ENCODE measurements at regions not wholly inside any gene's neighbourhood (a gene's known extent, or its start where the extent isn't known, plus 50 kb on each side); places are given as distances from the start of the nearest gene placed in this dataset.

DNA sequence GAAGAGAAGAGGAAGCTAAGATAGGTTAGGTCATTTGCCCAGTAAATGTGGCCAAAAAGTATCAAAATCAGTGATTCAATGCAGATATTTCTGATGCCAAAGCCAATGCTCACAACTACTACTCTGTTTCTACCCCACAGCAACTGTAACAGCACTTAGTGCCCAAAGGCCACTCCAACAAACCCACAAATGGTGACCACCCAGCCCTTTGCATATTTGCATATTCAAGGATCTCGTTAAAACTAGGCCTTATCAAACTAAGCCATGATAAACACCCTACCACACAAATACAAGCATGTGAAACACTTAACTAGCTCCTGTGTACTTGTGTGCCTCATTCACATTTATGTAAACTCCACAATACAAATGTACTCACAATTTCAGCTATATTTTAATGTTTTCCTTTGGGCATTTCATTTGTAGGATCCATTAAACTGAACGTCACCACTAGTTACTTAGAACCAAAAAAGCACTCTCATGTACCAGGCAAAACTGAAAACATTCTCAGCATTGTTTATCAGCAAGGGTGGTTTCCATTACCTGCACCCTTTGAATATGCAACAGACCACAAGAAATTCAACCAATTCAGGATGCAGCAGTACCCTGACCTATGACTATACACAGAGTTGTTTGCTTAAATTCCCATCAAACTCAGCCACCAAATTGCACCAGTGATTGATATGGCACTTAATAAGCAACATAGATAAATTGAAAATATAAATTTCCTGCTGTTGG, 111.2 kb upstream of the STT3B start:
- H3K4me3 ChIP-seq (ENCODE audit: low read length), result no peak overlapping the region
- no peak overlapping the region for H2AFZ ChIP-seq (ENCODE audit: low read depth, low read length)
- H3K27me3 ChIP-seq (ENCODE audit: insufficient read depth, low read length), result no peaks in the 10 kb centered on the region
- H3K4me1 ChIP-seq (ENCODE audit: insufficient read depth, low read length), result peaks cover 11% of the 10 kb centered on the region
- H3K36me3 ChIP-seq (ENCODE audit: insufficient read depth, low read length), result no peaks in the 10 kb centered on the region
- H3K9me3 ChIP-seq (ENCODE audit: low read length), result no peaks in the 10 kb centered on the region

DNA sequence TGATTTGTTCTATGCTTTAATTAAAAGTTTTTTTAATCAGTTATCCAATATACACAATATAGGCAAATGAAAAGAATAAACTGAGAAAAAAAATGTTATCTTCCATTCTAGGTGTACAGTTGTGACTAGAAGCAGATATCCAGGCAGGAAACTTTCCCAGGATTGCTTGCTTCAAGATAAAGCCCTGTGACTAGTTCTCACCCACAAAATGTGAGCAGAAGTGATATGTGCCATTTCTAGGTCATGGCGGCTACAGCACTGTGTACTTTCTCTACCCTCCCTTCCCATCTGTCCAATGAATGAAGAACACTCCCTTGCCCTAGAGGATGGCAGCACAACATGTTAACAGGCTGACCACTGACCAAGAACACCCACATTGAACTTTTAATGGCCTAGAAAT, 110.5 kb upstream of the STT3B start:
- H2AFZ ChIP-seq (ENCODE audit: low read depth, low read length), result no peak overlapping the region
- H3K9me3 ChIP-seq (ENCODE audit: low read length), result no peaks in the 10 kb centered on the region
- no peaks in the 10 kb centered on the region for H3K36me3 ChIP-seq (ENCODE audit: insufficient read depth, low read length)
- H3K4me3 ChIP-seq (ENCODE audit: low read length), result no peak overlapping the region
- no peaks in the 10 kb centered on the region for H3K27me3 ChIP-seq (ENCODE audit: insufficient read depth, low read length)
- H3K4me1 ChIP-seq (ENCODE audit: insufficient read depth, low read length), result peaks cover 4% of the 10 kb centered on the region

DNA sequence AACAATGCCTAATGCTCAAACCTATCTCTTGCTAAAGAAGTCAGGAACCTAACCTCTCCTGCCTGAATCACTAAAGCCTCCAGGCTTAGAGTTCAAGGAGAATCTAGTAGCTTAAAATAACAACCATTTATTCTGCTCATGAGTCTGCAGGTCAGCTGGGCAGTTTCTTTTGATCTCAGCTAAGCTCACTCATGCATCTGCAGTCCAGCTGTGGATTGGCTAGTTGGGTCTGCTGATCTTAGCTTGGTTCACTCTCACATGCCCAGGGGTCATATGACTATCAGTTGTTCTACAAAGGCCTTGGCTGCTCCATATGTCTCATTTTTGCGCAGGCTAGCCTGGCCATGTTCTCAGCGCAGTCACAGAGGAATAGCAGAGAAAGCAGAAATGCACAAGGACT, 109.2 kb upstream of the STT3B start:
- Histone ChIP-seq H2AFZ (ENCODE audit: low read depth, low read length) (no peak overlapping the region), H3K9me3 (ENCODE audit: low read length) (no peaks in the 10 kb centered on the region), H3K27me3 (ENCODE audit: insufficient read depth, low read length) (no peaks in the 10 kb centered on the region)

DNA sequence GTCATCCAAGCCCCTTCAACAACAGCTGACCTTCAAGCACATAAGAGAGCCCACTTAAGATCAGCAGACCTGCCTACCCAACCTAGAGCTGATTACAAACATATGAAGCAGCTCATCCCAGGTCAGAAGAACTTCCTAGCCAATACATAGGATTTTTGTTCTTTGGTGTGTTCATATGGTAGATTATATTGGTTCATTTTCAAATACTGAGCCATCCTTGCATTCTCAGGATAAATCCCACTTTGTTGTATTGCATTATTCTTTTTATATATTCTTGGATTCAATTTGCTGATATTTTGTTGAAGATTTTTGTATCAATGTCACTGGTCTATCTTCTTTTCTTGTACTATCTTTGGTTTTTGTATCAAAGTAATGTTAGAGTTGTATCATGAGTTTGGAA, 107.3 kb upstream of the STT3B start:
- Histone ChIP-seq H3K9me3 (ENCODE audit: low read length) (no peaks in the 10 kb centered on the region), H3K27me3 (ENCODE audit: insufficient read depth, low read length) (no peaks in the 10 kb centered on the region), H3K4me3 (ENCODE audit: low read length) (no peak overlapping the region), H3K36me3 (ENCODE audit: insufficient read depth, low read length) (no peaks in the 10 kb centered on the region), H3K4me1 (ENCODE audit: insufficient read depth, low read length) (no peaks in the 10 kb centered on the region), H2AFZ (ENCODE audit: low read depth, low read length) (no peak overlapping the region)

More for the DNA sequence above, 109.2 kb upstream of the STT3B start:
- no peaks in the 10 kb centered on the region for H3K4me1 ChIP-seq (ENCODE audit: insufficient read depth, low read length)
- no peaks in the 10 kb centered on the region for H3K36me3 ChIP-seq (ENCODE audit: insufficient read depth, low read length)
- no peak overlapping the region for H3K4me3 ChIP-seq (ENCODE audit: low read length)

DNA sequence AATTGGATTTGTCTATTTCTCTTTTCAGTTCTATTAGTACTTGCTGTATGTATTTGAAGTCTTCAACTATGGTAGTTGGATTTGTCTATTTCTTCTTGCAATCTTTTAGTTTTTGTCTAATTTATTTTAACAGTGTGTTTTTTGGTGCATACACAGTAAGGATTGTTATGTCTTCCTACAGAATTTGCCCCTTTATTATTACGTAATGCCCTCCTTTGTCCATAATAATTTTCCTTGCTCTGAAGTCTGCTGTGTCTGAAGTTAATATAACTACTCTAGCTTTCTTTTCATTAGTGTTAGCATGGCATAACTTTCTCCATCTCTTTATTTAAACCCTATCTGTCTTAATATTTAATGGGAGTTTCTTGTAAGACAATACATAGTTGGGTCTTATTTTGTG, 105.1 kb upstream of the STT3B start:
- Histone ChIP-seq H3K27me3 (ENCODE audit: insufficient read depth, low read length) (no peaks in the 10 kb centered on the region), H3K9me3 (ENCODE audit: low read length) (no peaks in the 10 kb centered on the region), H3K36me3 (ENCODE audit: insufficient read depth, low read length) (no peaks in the 10 kb centered on the region), H3K4me3 (ENCODE audit: low read length) (no peak overlapping the region), H2AFZ (ENCODE audit: low read depth, low read length) (no peak overlapping the region), H3K4me1 (ENCODE audit: insufficient read depth, low read length) (no peaks in the 10 kb centered on the region)

DNA sequence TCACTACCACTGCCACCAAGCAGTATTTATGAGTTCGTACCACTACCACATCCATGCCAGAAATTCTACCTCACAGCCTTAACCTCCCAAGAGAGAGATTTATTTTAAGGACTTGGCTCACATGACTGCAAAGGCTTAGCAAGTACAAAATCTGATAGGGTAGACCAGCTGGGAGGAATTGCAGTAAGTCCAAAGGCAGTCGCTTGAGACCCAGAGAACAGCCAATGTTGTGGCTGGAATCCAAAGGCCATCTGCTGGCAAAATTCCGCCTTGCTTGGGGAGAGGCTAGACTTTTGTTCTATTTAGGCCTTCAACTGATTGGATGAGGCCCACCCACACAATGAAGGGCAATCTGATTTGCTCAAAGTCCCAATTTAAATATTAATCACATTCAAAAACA, 101.4 kb upstream of the STT3B start:
- H3K4me1 ChIP-seq (ENCODE audit: insufficient read depth, low read length), result no peaks in the 10 kb centered on the region

DNA sequence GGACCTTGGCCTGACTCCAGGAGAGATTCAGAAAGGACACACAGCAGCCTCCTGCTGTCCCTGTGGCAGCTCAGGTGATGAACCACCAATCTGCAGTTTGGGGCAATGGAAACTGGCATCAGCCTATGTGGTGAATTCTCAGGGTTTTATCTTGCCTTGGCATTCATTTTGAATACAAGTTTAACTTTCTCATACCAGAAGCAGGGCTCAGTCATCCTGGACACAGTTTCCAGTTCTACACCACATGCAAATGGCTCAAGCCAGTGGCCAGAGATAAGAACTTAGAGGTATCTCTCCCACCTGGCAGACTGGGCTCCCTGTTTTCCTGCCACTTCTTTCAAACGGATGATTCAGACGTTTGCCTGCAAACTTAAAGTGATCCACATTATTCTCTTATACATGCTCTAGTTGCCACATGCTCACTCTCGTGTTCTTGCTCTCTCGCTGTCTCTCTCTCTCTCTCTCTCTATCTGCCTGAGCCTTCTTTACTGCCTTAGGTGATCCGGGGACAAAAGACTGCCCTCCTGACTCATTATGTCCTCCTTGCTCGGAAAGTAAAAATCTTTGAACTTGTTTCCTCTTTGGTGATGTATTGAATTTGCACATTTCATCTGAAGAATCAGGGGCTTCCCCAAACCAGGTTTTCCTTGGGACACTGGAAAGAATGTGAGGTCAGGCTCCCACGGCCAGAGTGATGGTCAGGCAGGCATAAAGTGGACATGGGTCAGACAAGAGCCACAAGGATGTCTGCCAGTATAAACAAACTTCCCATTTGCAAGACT, 99.6 kb upstream of the STT3B start:
- Histone ChIP-seq H3K9me3 (ENCODE audit: low read length) (no peaks in the 10 kb centered on the region), H3K36me3 (ENCODE audit: insufficient read depth, low read length) (no peaks in the 10 kb centered on the region), H2AFZ (ENCODE audit: low read depth, low read length) (no peak overlapping the region), H3K4me3 (ENCODE audit: low read length) (no peak overlapping the region), H3K27me3 (ENCODE audit: insufficient read depth, low read length) (no peaks in the 10 kb centered on the region), H3K4me1 (ENCODE audit: insufficient read depth, low read length) (no peaks in the 10 kb centered on the region)

More for the DNA sequence above, 101.4 kb upstream of the STT3B start:
- Histone ChIP-seq H3K4me3 (ENCODE audit: low read length) (no peak overlapping the region), H3K36me3 (ENCODE audit: insufficient read depth, low read length) (no peaks in the 10 kb centered on the region), H3K9me3 (ENCODE audit: low read length) (no peaks in the 10 kb centered on the region), H3K27me3 (ENCODE audit: insufficient read depth, low read length) (no peaks in the 10 kb centered on the region), H2AFZ (ENCODE audit: low read depth, low read length) (no peak overlapping the region)

DNA sequence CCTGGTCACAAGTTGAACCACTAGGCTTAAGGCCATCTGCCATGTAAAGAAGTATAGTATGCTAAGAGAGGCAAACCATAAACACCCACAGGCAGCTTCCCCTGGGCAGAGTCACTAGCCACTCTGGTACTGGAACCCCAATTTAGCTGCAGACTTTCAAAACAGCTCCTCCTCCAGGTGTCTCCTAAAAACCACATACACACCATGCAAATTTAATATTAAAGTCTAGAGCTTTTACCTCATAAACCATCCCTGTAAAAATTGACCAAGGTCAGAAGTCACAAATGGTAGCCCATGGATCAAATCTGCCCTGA, 99.1 kb upstream of the STT3B start:
- H3K4me3 ChIP-seq (ENCODE audit: low read length), result no peak overlapping the region
- H3K36me3 ChIP-seq (ENCODE audit: insufficient read depth, low read length), result no peaks in the 10 kb centered on the region
- no peaks in the 10 kb centered on the region for H3K4me1 ChIP-seq (ENCODE audit: insufficient read depth, low read length)
- H2AFZ ChIP-seq (ENCODE audit: low read depth, low read length), result no peak overlapping the region
- no peaks in the 10 kb centered on the region for H3K9me3 ChIP-seq (ENCODE audit: low read length)
- H3K27me3 ChIP-seq (ENCODE audit: insufficient read depth, low read length), result no peaks in the 10 kb centered on the region

DNA sequence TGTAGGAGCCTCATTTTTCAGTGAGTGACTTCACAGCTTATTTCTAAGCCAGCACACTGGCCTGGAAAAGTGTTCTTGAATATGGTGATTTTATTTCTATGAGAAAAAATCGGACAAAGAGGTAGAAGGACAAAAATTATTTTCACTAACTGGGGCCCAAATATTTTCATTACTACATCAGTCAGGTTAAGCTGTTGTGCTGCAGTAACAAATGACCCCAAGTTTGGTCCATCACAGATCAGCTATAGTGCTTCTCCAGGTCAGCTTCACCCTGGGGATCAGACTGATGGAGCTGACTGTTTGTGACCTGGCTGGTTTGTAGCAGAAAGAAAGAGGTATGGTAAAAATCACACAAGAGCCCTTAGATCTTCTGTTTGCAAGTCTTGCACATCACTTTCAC, 97.9 kb upstream of the STT3B start:
- H2AFZ ChIP-seq (ENCODE audit: low read depth, low read length), result no peak overlapping the region
- no peaks in the 10 kb centered on the region for H3K27me3 ChIP-seq (ENCODE audit: insufficient read depth, low read length)
- no peak overlapping the region for H3K4me3 ChIP-seq (ENCODE audit: low read length)
- no peaks in the 10 kb centered on the region for H3K4me1 ChIP-seq (ENCODE audit: insufficient read depth, low read length)
- no peaks in the 10 kb centered on the region for H3K36me3 ChIP-seq (ENCODE audit: insufficient read depth, low read length)
- no peaks in the 10 kb centered on the region for H3K9me3 ChIP-seq (ENCODE audit: low read length)

DNA sequence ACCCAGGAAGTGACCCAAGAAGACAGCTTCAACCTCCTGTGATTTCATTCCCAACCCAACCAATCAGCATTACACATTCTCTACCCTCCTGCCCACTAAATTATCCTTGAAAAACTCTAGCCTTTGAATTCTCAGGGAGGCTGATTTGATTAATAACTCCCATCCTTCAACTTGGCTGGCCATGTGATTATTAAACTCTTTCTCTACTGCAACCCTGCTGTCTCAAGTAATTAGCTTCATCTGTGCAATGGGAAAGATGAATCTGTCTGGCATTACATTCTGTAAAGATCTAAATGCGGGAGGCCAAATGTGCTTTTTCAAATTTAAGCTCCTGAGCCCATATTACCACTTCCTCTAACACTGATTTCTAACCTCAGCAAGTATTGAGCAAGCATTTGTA, 95.9 kb upstream of the STT3B start:
- no peak overlapping the region for H2AFZ ChIP-seq (ENCODE audit: low read depth, low read length)
- no peaks in the 10 kb centered on the region for H3K27me3 ChIP-seq (ENCODE audit: insufficient read depth, low read length)
- no peaks in the 10 kb centered on the region for H3K36me3 ChIP-seq (ENCODE audit: insufficient read depth, low read length)
- no peaks in the 10 kb centered on the region for H3K9me3 ChIP-seq (ENCODE audit: low read length)
- H3K4me1 ChIP-seq (ENCODE audit: insufficient read depth, low read length), result no peaks in the 10 kb centered on the region
- H3K4me3 ChIP-seq (ENCODE audit: low read length), result no peak overlapping the region

DNA sequence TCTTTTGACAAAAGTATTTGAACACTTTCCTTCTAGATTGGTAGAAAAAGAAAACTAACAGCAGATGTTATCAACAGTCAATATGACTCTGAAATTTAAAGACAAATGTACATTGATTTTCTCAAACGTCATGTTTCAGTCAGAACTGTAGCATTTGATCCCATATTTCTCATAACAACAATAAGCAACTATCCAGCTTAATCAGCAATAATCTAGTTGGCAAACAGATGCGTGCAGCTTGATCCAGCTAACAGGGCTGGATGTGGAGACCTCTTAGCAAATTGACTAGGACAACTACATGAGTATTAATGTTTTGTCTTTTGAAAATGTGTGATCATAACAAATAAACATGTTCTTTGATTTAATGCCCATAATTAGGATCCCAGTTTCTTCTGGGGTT, 94.0 kb upstream of the STT3B start:
- Histone ChIP-seq H3K4me3 (ENCODE audit: low read length) (no peak overlapping the region), H3K4me1 (ENCODE audit: insufficient read depth, low read length) (no peaks in the 10 kb centered on the region), H3K9me3 (ENCODE audit: low read length) (no peaks in the 10 kb centered on the region), H3K27me3 (ENCODE audit: insufficient read depth, low read length) (no peaks in the 10 kb centered on the region), H3K36me3 (ENCODE audit: insufficient read depth, low read length) (no peaks in the 10 kb centered on the region), H2AFZ (ENCODE audit: low read depth, low read length) (no peak overlapping the region)

DNA sequence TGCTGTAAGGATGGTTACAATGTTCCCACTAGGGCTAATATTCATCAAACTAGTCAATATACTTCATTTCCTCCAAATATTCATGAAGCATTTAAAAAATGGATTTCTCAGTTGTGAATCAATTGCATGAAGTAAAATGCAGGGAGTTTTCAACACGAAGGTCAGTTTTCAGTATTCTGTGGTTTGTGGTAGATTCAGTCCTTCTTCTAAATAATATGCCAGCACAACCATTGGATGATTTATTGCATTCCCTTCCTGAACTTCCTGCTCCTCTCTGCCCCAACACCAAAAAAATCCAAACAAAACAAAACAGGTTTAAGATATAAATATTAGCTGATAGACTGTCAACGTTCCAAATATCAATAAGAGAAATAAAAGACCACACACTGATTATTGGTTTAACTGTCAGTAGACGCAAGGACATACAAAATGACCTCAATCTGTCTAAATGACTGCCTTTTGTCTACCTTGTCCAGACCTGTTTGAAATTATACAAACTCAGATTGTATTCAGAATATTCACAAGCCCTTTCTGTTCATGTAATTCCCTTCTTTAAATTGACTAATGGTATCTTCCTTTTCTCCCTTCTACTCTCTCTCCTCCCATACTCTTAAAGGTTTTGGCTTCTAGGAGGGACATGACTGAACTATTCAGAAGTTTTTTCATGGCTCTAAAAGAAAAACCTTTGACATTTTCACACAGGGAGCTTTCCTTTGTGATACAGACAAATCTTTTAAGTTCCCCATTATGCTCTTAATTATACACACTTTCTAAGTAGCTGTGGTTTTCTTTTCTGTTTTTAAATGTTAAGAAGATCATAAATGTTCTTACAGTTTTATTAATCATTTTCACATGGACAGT, 92.6 kb upstream of the STT3B start:
- Histone ChIP-seq H2AFZ (ENCODE audit: low read depth, low read length) (no peak overlapping the region), H3K4me1 (ENCODE audit: insufficient read depth, low read length) (no peaks in the 10 kb centered on the region), H3K9me3 (ENCODE audit: low read length) (no peaks in the 10 kb centered on the region), H3K4me3 (ENCODE audit: low read length) (no peak overlapping the region), H3K27me3 (ENCODE audit: insufficient read depth, low read length) (no peaks in the 10 kb centered on the region), H3K36me3 (ENCODE audit: insufficient read depth, low read length) (no peaks in the 10 kb centered on the region)

DNA sequence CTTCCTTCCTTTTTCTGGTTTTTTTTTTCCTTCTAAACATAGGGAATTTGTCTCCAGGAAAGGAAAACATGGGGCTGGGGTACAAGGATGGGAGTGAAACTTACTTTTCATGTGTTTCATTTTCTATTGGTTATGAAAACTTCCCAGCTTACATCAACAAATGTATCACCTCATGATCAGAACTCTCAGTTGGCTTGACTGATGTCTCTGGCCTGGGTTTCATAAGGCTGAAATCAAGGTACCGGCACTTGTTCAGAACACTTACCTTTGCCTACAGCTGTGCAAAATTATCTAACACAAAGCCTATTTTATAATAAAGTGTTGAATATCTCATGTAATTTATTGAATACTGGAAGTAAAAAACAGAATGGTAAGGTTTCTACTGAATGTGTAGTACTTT, 91.8 kb upstream of the STT3B start:
- Histone ChIP-seq H3K4me1 (ENCODE audit: insufficient read depth, low read length) (no peaks in the 10 kb centered on the region), H3K9me3 (ENCODE audit: low read length) (no peaks in the 10 kb centered on the region), H3K27me3 (ENCODE audit: insufficient read depth, low read length) (no peaks in the 10 kb centered on the region), H3K4me3 (ENCODE audit: low read length) (no peak overlapping the region), H2AFZ (ENCODE audit: low read depth, low read length) (no peak overlapping the region), H3K36me3 (ENCODE audit: insufficient read depth, low read length) (no peaks in the 10 kb centered on the region)

Measured in neuron (in vitro differentiated cells).